NT2/D1 (cell line): ENCODE measurements at regions not wholly inside any gene's neighbourhood (a gene's known extent, or its start where the extent isn't known, plus 50 kb on each side); places are given as distances from the start of the nearest gene placed in this dataset.

Experiments used
- SUZ12 ChIP-seq: IDR thresholded peaks from 2 replicates; pipeline ENCODE4 v1.6.1; 2011; ENCODE audit not compliant: insufficient read length, insufficient read depth; ENCODE audit errors: extremely low read depth
- YY1 ChIP-seq: IDR thresholded peaks from 2 replicates; pipeline ENCODE4 v1.6.1; 2011; ENCODE audit not compliant: insufficient read length, insufficient read depth
- ZNF274 ChIP-seq: IDR thresholded peaks from 2 replicates; pipeline ENCODE4 v1.6.1; 2011; ENCODE audit warnings: mild to moderate bottlenecking, low read depth, low read length

GRCh38 chr6:84625506-84625905 lies 138.9 kb downstream of the TBX18 start:
- TF ChIP-seq SUZ12 (no peak), ZNF274 (no peak), YY1 (no peak)
